ENCODE measurements at regions not wholly inside any gene's neighbourhood (a gene's known extent, or its start where the extent isn't known, plus 50 kb on each side); places are given as distances from the start of the nearest gene placed in this dataset.
A peak's percentile ranks its signal among the peaks of the same experiment; 100 is the strongest.

GRCh38 chr1:235047331-235047871 lies 81.2 kb downstream of the TOMM20 start:
- no peak for TF ChIP-seq TAF1 (IDR thresholded peaks at IDR 0.05; ENCODE audit: low read depth, low read length)
- TF ChIP-seq POLR2A (IDR thresholded peaks at IDR 0.05; ENCODE audit: low read depth, low read length): peak; percentile 32; the same call in 1 of the 2 replicates
- TF ChIP-seq POLR2AphosphoS5 (IDR thresholded peaks at IDR 0.05; ENCODE audit: low read depth, low read length): 0 out of 2 replicates have a peak, but pooled peaks have one; percentile 13
- no peak for TF ChIP-seq SPI1 (IDR thresholded peaks at IDR 0.05; ENCODE audit: low read depth, low read length)
